ENCODE measurements at regions not wholly inside any gene's neighbourhood (a gene's known extent, or its start where the extent isn't known, plus 50 kb on each side); places are given as distances from the start of the nearest gene placed in this dataset.

- no peak for DNase-seq (ENCODE audit: low read depth)
- no peak for TF ChIP-seq CTCF (IDR thresholded peaks at IDR 0.05; ENCODE audit: control insufficient read depth, insufficient read depth, low read depth, low read length, missing control alignments)
- H3K4me3 ChIP-seq (ENCODE audit: control insufficient read depth, low read depth, low read length), result no peak overlapping the region
Measured at GRCh38 chr15:38745626-38746025, 181.0 kb upstream of the RASGRP1 start.

- no peak for TF ChIP-seq CTCF (IDR thresholded peaks at IDR 0.05; ENCODE audit: control insufficient read depth, insufficient read depth, low read depth, low read length, missing control alignments)
- no peak for DNase-seq (ENCODE audit: low read depth)
- H3K4me3 ChIP-seq (ENCODE audit: control insufficient read depth, low read depth, low read length), result no peak overlapping the region
Measured at GRCh38 chr15:38746211-38746610, 181.6 kb upstream of the RASGRP1 start.

GRCh38 chr15:38748710-38749109, 184.1 kb upstream of the RASGRP1 start:
- DNase-seq (ENCODE audit: low read depth), result no peak
- TF ChIP-seq CTCF (IDR thresholded peaks at IDR 0.05; ENCODE audit: control insufficient read depth, insufficient read depth, low read depth, low read length, missing control alignments), result no peak
- H3K4me3 ChIP-seq (ENCODE audit: control insufficient read depth, low read depth, low read length), result no peak overlapping the region

- DNase-seq (ENCODE audit: low read depth), result no peak
- TF ChIP-seq CTCF (IDR thresholded peaks at IDR 0.05; ENCODE audit: control insufficient read depth, insufficient read depth, low read depth, low read length, missing control alignments), result no peak
- H3K4me3 ChIP-seq (ENCODE audit: control insufficient read depth, low read depth, low read length), result no peak overlapping the region
Measured at GRCh38 chr15:38750786-38751185, 186.2 kb upstream of the RASGRP1 start.

GRCh38 chr15:38755718-38756117, 191.1 kb upstream of the RASGRP1 start:
- no peak for DNase-seq (ENCODE audit: low read depth)
- no peak for TF ChIP-seq CTCF (IDR thresholded peaks at IDR 0.05; ENCODE audit: control insufficient read depth, insufficient read depth, low read depth, low read length, missing control alignments)
- H3K4me3 ChIP-seq (ENCODE audit: control insufficient read depth, low read depth, low read length), result no peak overlapping the region

- DNase-seq (ENCODE audit: low read depth), result no peak
- H3K4me3 ChIP-seq (ENCODE audit: control insufficient read depth, low read depth, low read length), result no peak overlapping the region
- no peak for TF ChIP-seq CTCF (IDR thresholded peaks at IDR 0.05; ENCODE audit: control insufficient read depth, insufficient read depth, low read depth, low read length, missing control alignments)
Measured at GRCh38 chr15:38756441-38756840, 191.8 kb upstream of the RASGRP1 start.

GRCh38 chr15:38758043-38758442, 193.4 kb upstream of the RASGRP1 start:
- peak; percentile 61 for DNase-seq (ENCODE audit: low read depth)
- H3K4me3 ChIP-seq (ENCODE audit: control insufficient read depth, low read depth, low read length), result no peak overlapping the region
- TF ChIP-seq CTCF (IDR thresholded peaks at IDR 0.05; ENCODE audit: control insufficient read depth, insufficient read depth, low read depth, low read length, missing control alignments), result no peak

Data from AG09309 (cell line).